GM23338 (cell line): ENCODE measurements at regions not wholly inside any gene's neighbourhood (a gene's known extent, or its start where the extent isn't known, plus 50 kb on each side); places are given as distances from the start of the nearest gene placed in this dataset.

Experiments
- ATAC-seq: fragments of 200-7000 bp; cut with Tn5 transposase; 3 replicates; pipeline ENCODE4 v1.9.1; 2020
- DNase-seq: peaks from one replicate; pipeline ENCODE4 v3.0.0-alpha.2; 2015; ENCODE audit warnings: low spot score
- H2AFZ ChIP-seq: fragments of 200-600 bp; sonication (generic); 2 replicates; pipeline ENCODE4 v1.8.0; 2016; ENCODE audit warnings: antibody characterized with exemption, mild to moderate bottlenecking, moderate library complexity
- H3F3A ChIP-seq: fragments of 200-600 bp; sonication (generic); replicated peaks from 2 replicates; pipeline ENCODE4 v1.8.0; 2017; ENCODE audit warnings: antibody characterized with exemption, mixed run types, low read depth
- H3K27ac ChIP-seq: fragments of 200-600 bp; sonication (generic); 2 replicates; pipeline ENCODE4 v1.6.1; 2016; ENCODE audit warnings: low read depth
- H3K27me3 ChIP-seq: fragments of 200-600 bp; sonication (generic); 2 replicates; pipeline ENCODE4 v1.8.0; 2016; ENCODE audit warnings: mild to moderate bottlenecking, mixed run types, moderate library complexity; ENCODE audit not compliant: insufficient read depth
- H3K36me3 ChIP-seq: fragments of 200-600 bp; sonication (generic); 2 replicates; pipeline ENCODE4 v1.8.0; 2016; ENCODE audit warnings: mild to moderate bottlenecking; ENCODE audit not compliant: insufficient read depth
- H3K4me1 ChIP-seq: fragments of 200-600 bp; sonication (generic); 2 replicates; pipeline ENCODE4 v1.8.0; 2016; ENCODE audit warnings: mild to moderate bottlenecking, moderate library complexity; ENCODE audit not compliant: insufficient read depth
- H3K4me2 ChIP-seq: fragments of 200-600 bp; sonication (generic); 2 replicates; pipeline ENCODE4 v1.7.1; 2017; ENCODE audit warnings: mixed run types
- H3K4me3 ChIP-seq: fragments of 200-600 bp; sonication (generic); 2 replicates; pipeline ENCODE4 v1.6.1; 2016; ENCODE audit warnings: mixed run types
- H3K79me2 ChIP-seq: fragments of 200-600 bp; sonication (generic); replicated peaks from 2 replicates; pipeline ENCODE4 v1.8.0; 2017; ENCODE audit warnings: mild to moderate bottlenecking; ENCODE audit not compliant: insufficient read depth
- H3K9me2 ChIP-seq: fragments of 200-600 bp; sonication (generic); 2 replicates; pipeline ENCODE4 v1.8.0; 2017; ENCODE audit not compliant: insufficient read depth
- H4K20me1 ChIP-seq: fragments of 200-600 bp; sonication (generic); replicated peaks from 2 replicates; pipeline ENCODE4 v1.8.0; 2017; ENCODE audit warnings: mild to moderate bottlenecking; ENCODE audit not compliant: insufficient read depth
- H3K27ac Mint-ChIP-seq: 2 replicates; pipeline ENCODE4 v1.8.0; 2020; ENCODE audit warnings: inconsistent platforms, mild to moderate bottlenecking, moderate library complexity, mixed read lengths
- H3K27me3 Mint-ChIP-seq: 3 replicates; pipeline ENCODE4 v1.8.0; 2022; ENCODE audit warnings: low read depth, mild to moderate bottlenecking, moderate library complexity, mixed read lengths, inconsistent platforms; ENCODE audit not compliant: insufficient read depth, poor library complexity
- H3K36me3 Mint-ChIP-seq: 3 replicates; pipeline ENCODE4 v1.8.0; 2021; ENCODE audit warnings: low read depth, mild to moderate bottlenecking, inconsistent platforms, moderate library complexity, mixed read lengths
- H3K4me1 Mint-ChIP-seq: 3 replicates; pipeline ENCODE4 v1.8.0; 2020; ENCODE audit warnings: mild to moderate bottlenecking, inconsistent platforms, mixed read lengths
- H3K4me3 Mint-ChIP-seq: 3 replicates; pipeline ENCODE4 v1.8.0; 2021; ENCODE audit warnings: moderate library complexity, mild to moderate bottlenecking, inconsistent platforms, mixed read lengths
- H3K9me3 Mint-ChIP-seq: 3 replicates; pipeline ENCODE4 v1.8.0; 2020; ENCODE audit warnings: moderate library complexity, mild to moderate bottlenecking, inconsistent platforms, mixed read lengths
- CREB1 ChIP-seq: fragments of 250-450 bp; sonication (Bioruptor Pico); IDR thresholded peaks from 2 replicates; pipeline ENCODE4 v1.5.0; 2020; ENCODE audit warnings: low read depth, mild to moderate bottlenecking, moderate library complexity
- EZH2 ChIP-seq: fragments of 200-600 bp; sonication (generic); IDR thresholded peaks from one replicate; pipeline ENCODE4 v1.8.0; 2017; ENCODE audit warnings: antibody characterized with exemption, mild to moderate bottlenecking, low read depth; ENCODE audit not compliant: unreplicated experiment
- EZH2phosphoT487 ChIP-seq: fragments of 200-600 bp; sonication (generic); IDR thresholded peaks from one replicate; pipeline ENCODE4 v1.8.1; 2018; ENCODE audit warnings: antibody characterized with exemption; ENCODE audit not compliant: unreplicated experiment
- JUNB ChIP-seq: IDR thresholded peaks from one replicate; pipeline ENCODE4 v1.6.1; 2016; ENCODE audit warnings: antibody characterized with exemption; ENCODE audit not compliant: unreplicated experiment
- NANOG ChIP-seq: IDR thresholded peaks from 2 replicates; pipeline ENCODE4 v1.6.1; 2016; ENCODE audit warnings: antibody characterized with exemption, borderline replicate concordance
- POLR2AphosphoS5 ChIP-seq: IDR thresholded peaks from 2 replicates; pipeline ENCODE4 v1.6.1; 2016; ENCODE audit warnings: antibody characterized with exemption, low read depth
- REST ChIP-seq: IDR thresholded peaks from one replicate; pipeline ENCODE4 v1.6.1; 2018; ENCODE audit warnings: antibody characterized with exemption; ENCODE audit not compliant: unreplicated experiment
- STAT1 ChIP-seq: IDR thresholded peaks from one replicate; pipeline ENCODE4 v1.6.1; 2016; ENCODE audit warnings: antibody characterized with exemption; ENCODE audit not compliant: unreplicated experiment
- ZNF114 ChIP-seq: fragments of 250-450 bp; sonication (Bioruptor Pico); IDR thresholded peaks from 2 replicates; pipeline ENCODE4 v1.5.0; 2020; ENCODE audit warnings: mild to moderate bottlenecking, moderate library complexity
- ZNF331 ChIP-seq: fragments of 250-450 bp; sonication (Bioruptor Pico); IDR thresholded peaks from 2 replicates; pipeline ENCODE4 v1.5.0; 2020; ENCODE audit warnings: low read depth, mild to moderate bottlenecking, moderate library complexity
- TF ChIP-seq, protein P1 (sequence below): fragments of 250-450 bp; sonication (Bioruptor Pico); IDR thresholded peaks from 2 replicates; pipeline ENCODE4 v1.5.0; 2020; ENCODE audit warnings: mild to moderate bottlenecking, moderate library complexity

DNA sequence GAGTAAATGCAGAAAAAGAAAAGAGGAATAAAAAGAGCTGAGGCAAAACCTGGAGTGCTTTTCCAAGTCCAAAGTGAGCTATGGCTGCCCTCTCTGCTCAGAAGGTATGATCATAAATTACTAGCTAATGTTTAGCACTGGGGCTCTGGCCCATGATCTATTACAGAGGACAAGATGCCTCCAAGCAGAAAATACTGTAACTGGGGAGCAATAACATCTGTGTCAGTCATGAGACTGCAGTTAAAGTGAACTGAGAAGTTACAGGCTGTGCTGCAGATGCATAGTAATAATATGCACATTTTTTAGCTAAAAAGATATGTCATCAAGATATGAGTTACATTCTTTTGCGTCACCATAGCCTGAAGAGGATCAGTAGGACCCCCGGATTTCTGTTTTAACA, 209.4 kb upstream of the RBBP8 start:
- H3K27me3 Mint-ChIP-seq = peaks cover 5% of the 10 kb centered on the region
- Histone ChIP-seq H3K4me2 (no peak overlapping the region), H3K36me3 (no peaks in the 10 kb centered on the region), H3K4me3 (no peak overlapping the region), H3K4me1 (no peaks in the 10 kb centered on the region), H3K27me3 (no peaks in the 10 kb centered on the region), H2AFZ (no peak overlapping the region), H3K79me2 (no peaks in the 10 kb centered on the region), H3F3A (no peaks in the 10 kb centered on the region), H4K20me1 (no peaks in the 10 kb centered on the region), H3K9me2 (no peaks in the 10 kb centered on the region), H3K27ac (no peak overlapping the region)
- H3K36me3 Mint-ChIP-seq = no peaks in the 10 kb centered on the region
- DNase-seq (no peak), ATAC-seq (no peak)
- no peak overlapping the region for H3K4me3 Mint-ChIP-seq
- TF ChIP-seq ZNF331 (no peak), CREB1 (no peak), NANOG (no peak), JUNB (no peak), POLR2AphosphoS5 (no peak), EZH2 (no peak), STAT1 (no peak)
- TF ChIP-seq, protein P1, sequence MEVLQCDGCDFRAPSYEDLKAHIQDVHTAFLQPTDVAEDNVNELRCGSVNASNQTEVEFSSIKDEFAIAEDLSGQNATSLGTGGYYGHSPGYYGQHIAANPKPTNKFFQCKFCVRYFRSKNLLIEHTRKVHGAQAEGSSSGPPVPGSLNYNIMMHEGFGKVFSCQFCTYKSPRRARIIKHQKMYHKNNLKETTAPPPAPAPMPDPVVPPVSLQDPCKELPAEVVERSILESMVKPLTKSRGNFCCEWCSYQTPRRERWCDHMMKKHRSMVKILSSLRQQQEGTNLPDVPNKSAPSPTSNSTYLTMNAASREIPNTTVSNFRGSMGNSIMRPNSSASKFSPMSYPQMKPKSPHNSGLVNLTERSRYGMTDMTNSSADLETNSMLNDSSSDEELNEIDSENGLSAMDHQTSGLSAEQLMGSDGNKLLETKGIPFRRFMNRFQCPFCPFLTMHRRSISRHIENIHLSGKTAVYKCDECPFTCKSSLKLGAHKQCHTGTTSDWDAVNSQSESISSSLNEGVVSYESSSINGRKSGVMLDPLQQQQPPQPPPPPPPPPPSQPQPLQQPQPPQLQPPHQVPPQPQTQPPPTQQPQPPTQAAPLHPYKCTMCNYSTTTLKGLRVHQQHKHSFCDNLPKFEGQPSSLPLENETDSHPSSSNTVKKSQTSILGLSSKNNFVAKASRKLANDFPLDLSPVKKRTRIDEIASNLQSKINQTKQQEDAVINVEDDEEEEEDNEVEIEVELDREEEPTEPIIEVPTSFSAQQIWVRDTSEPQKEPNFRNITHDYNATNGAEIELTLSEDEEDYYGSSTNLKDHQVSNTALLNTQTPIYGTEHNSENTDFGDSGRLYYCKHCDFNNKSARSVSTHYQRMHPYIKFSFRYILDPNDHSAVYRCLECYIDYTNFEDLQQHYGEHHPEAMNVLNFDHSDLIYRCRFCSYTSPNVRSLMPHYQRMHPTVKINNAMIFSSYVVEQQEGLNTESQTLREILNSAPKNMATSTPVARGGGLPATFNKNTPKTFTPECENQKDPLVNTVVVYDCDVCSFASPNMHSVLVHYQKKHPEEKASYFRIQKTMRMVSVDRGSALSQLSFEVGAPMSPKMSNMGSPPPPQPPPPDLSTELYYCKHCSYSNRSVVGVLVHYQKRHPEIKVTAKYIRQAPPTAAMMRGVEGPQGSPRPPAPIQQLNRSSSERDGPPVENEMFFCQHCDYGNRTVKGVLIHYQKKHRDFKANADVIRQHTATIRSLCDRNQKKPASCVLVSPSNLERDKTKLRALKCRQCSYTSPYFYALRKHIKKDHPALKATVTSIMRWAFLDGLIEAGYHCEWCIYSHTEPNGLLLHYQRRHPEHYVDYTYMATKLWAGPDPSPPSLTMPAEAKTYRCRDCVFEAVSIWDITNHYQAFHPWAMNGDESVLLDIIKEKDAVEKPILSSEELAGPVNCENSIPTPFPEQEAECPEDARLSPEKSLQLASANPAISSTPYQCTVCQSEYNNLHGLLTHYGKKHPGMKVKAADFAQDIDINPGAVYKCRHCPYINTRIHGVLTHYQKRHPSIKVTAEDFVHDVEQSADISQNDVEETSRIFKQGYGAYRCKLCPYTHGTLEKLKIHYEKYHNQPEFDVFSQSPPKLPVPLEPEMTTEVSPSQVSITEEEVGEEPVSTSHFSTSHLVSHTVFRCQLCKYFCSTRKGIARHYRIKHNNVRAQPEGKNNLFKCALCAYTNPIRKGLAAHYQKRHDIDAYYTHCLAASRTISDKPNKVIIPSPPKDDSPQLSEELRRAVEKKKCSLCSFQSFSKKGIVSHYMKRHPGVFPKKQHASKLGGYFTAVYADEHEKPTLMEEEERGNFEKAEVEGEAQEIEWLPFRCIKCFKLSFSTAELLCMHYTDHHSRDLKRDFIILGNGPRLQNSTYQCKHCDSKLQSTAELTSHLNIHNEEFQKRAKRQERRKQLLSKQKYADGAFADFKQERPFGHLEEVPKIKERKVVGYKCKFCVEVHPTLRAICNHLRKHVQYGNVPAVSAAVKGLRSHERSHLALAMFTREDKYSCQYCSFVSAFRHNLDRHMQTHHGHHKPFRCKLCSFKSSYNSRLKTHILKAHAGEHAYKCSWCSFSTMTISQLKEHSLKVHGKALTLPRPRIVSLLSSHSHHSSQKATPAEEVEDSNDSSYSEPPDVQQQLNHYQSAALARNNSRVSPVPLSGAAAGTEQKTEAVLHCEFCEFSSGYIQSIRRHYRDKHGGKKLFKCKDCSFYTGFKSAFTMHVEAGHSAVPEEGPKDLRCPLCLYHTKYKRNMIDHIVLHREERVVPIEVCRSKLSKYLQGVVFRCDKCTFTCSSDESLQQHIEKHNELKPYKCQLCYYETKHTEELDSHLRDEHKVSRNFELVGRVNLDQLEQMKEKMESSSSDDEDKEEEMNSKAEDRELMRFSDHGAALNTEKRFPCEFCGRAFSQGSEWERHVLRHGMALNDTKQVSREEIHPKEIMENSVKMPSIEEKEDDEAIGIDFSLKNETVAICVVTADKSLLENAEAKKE (CRISPR knock-in tag) = no peak
- no peaks in the 10 kb centered on the region for H3K4me1 Mint-ChIP-seq
- peaks cover 11% of the 10 kb centered on the region; the same call in 1 of the 3 replicates for H3K9me3 Mint-ChIP-seq
- H3K27ac Mint-ChIP-seq = no peak overlapping the region

- Mint-ChIP-seq H3K36me3 (no peaks in the 10 kb centered on the region), H3K4me1 (no peaks in the 10 kb centered on the region), H3K4me3 (no peak overlapping the region), H3K9me3 (peaks cover 11% of the 10 kb centered on the region; the same call in 1 of the 3 replicates), H3K27ac (no peak overlapping the region), H3K27me3 (peaks cover 5% of the 10 kb centered on the region)
- Histone ChIP-seq H3K27me3 (no peaks in the 10 kb centered on the region), H3K4me3 (no peak overlapping the region), H3K9me2 (no peaks in the 10 kb centered on the region), H3K36me3 (no peaks in the 10 kb centered on the region), H3K27ac (no peak overlapping the region), H2AFZ (no peak overlapping the region), H3K79me2 (no peaks in the 10 kb centered on the region), H3F3A (no peaks in the 10 kb centered on the region), H3K4me1 (no peaks in the 10 kb centered on the region), H3K4me2 (no peak overlapping the region), H4K20me1 (no peaks in the 10 kb centered on the region)
- no peak for ATAC-seq
- no peak for DNase-seq
- TF ChIP-seq REST (no peak), ZNF331 (no peak), STAT1 (no peak), POLR2AphosphoS5 (no peak), EZH2 (no peak), NANOG (no peak), CREB1 (no peak), EZH2phosphoT487 (no peak), ZNF114 (CRISPR knock-in tag) (no peak)
Measured at GRCh38 chr18:22726469-22726868, 206.7 kb upstream of the RBBP8 start.
